ENCODE measurements at regions not wholly inside any gene's neighbourhood (a gene's known extent, or its start where the extent isn't known, plus 50 kb on each side); places are given as distances from the start of the nearest gene placed in this dataset.
"Not testable (repeated sequence)": the region's sequence is repeated elsewhere in the genome, so short reads cannot be mapped to it uniquely, and the experiment has no call there.

DNA sequence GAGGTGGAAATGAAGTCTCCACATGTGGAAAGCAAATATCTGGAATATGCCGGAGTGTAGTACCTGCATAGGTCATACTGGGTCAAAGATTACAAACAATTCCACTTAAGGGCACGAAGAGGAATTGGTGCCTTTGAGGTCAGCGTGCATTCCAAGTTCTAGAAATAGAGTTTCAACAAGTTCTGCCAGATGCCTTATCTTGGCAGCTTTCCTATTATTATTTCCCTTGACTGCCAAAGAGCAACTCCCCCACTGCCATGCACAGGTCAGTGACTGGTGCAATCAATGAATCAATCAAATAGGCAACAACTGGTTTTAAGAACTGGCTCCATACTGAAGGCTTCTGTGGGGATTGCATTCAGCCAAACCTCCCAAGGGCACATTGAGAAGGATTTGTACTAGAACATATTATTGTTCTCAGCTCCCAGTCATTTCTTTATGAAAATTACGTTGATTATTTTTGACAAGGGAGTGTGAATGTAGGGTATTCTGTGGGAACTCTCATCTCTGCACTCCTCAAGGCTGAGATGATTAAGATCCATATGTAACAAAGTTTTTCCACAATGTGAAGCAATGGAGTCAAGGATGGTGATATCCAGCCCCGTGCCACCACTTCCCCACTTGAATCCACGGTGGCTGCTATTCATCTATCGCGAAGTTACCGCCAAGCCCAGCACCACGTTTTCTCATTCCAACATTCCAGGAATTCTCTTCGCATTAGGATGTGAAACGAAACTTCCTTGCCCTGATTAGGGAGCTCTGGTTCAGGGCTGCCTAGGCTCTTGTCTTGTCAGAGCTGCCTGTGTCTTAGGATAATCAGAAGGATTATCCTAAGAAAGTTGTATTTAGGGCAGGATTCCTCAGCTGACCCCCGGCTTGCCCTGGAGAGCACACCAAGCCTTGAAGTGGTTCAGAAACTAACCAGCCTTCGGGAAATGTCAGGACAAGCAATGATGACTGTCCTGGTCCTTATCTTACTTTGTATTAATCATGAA is 115.1 kb upstream of the PCED1B start:
- intact Hi-C loops (cut with DNase I): no loop called here
- Histone ChIP-seq H3K36me3 (ENCODE audit: insufficient read depth in 1 of 2, low read depth in 1 of 2) (no peaks in the 10 kb centered on the region), H3K4me3 (peak overlapping the region; percentile 48), H3K27ac (peak overlapping the region; percentile 83), H3K4me1 (peaks cover 46% of the 10 kb centered on the region), H3K9me3 (no peaks in the 10 kb centered on the region), H3K27me3 (ENCODE audit: insufficient read depth in 3 of 3, low read length in 2 of 3) (no peaks in the 10 kb centered on the region)
- WGBS, 3 donors: 10 to 12% (median 11%) methylated on average over 14 of the region's 14 CpGs
- DNase-seq (no peak), ATAC-seq (peak; percentile 58 to 78 (median 66))
- TF ChIP-seq CTCF (IDR thresholded peaks at IDR 0.05): no peak

DNA sequence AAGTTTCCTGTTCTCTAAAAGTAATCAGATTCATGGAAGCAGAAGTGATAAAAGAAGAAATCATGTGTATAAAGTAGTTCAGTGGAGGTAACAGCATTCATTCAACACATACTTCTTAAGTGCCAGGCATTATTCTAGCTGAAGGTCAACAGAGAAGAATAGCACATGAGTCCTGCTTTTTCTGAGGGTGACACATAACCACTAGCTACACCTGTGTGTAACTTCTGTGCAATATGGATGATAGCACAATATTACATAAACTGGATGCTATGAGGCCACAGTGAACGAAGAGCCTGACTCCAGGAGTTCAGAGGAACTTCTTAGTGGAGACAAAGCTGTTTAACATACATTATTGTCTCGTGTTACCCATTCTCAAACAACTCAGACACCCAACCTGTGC is 114.3 kb upstream of the PCED1B start:
- Histone ChIP-seq H3K4me1 (peaks cover 43% of the 10 kb centered on the region), H3K27me3 (ENCODE audit: insufficient read depth in 3 of 3, low read length in 2 of 3) (no peaks in the 10 kb centered on the region), H3K36me3 (ENCODE audit: insufficient read depth in 1 of 2, low read depth in 1 of 2) (no peaks in the 10 kb centered on the region), H3K9me3 (no peaks in the 10 kb centered on the region), H3K4me3 (peak overlapping the region; percentile 48), H3K27ac (peak overlapping the region; percentile 83)
- 28 to 58% (median 51%) methylated on average over 2 of the region's 2 CpGs for WGBS, 3 donors
- ATAC-seq (peak; percentile 68 to 83 (median 76)), DNase-seq (no peak)
- TF ChIP-seq CTCF (IDR thresholded peaks at IDR 0.05): no peak
- intact Hi-C loops (cut with DNase I): no loop called here

GRCh38 chr12:46965880-46966279 is 113.5 kb upstream of the PCED1B start:
- 20 to 32% (median 29%) methylated on average over 4 of the region's 4 CpGs for WGBS, 3 donors
- no peaks in the 10 kb centered on the region for H3K9me3 ChIP-seq
- H3K4me1 ChIP-seq: peaks cover 36% of the 10 kb centered on the region
- intact Hi-C loops (cut with DNase I): no loop called here
- no peaks in the 10 kb centered on the region for H3K36me3 ChIP-seq (ENCODE audit: insufficient read depth in 1 of 2, low read depth in 1 of 2)
- peak overlapping the region; percentile 83 for H3K27ac ChIP-seq
- peak; percentile 26 to 62 (median 40) for ATAC-seq
- no peak for TF ChIP-seq CTCF (IDR thresholded peaks at IDR 0.05)
- DNase-seq: no peak
- no peak overlapping the region for H3K4me3 ChIP-seq
- no peaks in the 10 kb centered on the region for H3K27me3 ChIP-seq (ENCODE audit: insufficient read depth in 3 of 3, low read length in 2 of 3)

- intact Hi-C loops (cut with DNase I): no loop called here
- no peaks in the 10 kb centered on the region for H3K9me3 ChIP-seq
- H3K27me3 ChIP-seq (ENCODE audit: insufficient read depth in 3 of 3, low read length in 2 of 3): no peaks in the 10 kb centered on the region
- ATAC-seq (no peak), DNase-seq (no peak)
- H3K4me1 ChIP-seq: peaks cover 5% of the 10 kb centered on the region
- TF ChIP-seq CTCF (IDR thresholded peaks at IDR 0.05): no peak
- 73 to 89% (median 79%) methylated on average over 5 of the region's 5 CpGs for WGBS, 3 donors
- no peak overlapping the region for H3K4me3 ChIP-seq
- H3K27ac ChIP-seq: no peak overlapping the region
- no peaks in the 10 kb centered on the region for H3K36me3 ChIP-seq (ENCODE audit: insufficient read depth in 1 of 2, low read depth in 1 of 2)
Observed at GRCh38 chr12:46970636-46971035, 108.8 kb upstream of the PCED1B start.

- H3K36me3 ChIP-seq (ENCODE audit: insufficient read depth in 1 of 2, low read depth in 1 of 2); H3K27ac ChIP-seq; H3K9me3 ChIP-seq; H3K27me3 ChIP-seq (ENCODE audit: insufficient read depth in 3 of 3, low read length in 2 of 3); H3K4me3 ChIP-seq; DNase-seq; H3K4me1 ChIP-seq; intact Hi-C loops (cut with DNase I); ATAC-seq: not testable (repeated sequence)
- WGBS, 3 donors: 74 to 90% (median 88%) methylated on average over 3 of the region's 3 CpGs
Observed at GRCh38 chr12:46973937-46974336, 105.5 kb upstream of the PCED1B start.

All from psoas muscle (tissue), 7 donors.